Stimulated activated CD4-positive, alpha-beta T cell treated with anti-CD3 and anti-CD28 coated beads, Interleukin-12 subunit alpha, Interleukin-12 subunit beta, amount 100 ng/mL, for 48 hours (primary cell): ENCODE measurements at regions not wholly inside any gene's neighbourhood (a gene's known extent, or its start where the extent isn't known, plus 50 kb on each side); places are given as distances from the start of the nearest gene placed in this dataset.

Source experiments
- DNase-seq, 3 donors: peaks; one replicate each; pipeline ENCODE4 v3.0.0-alpha.2; 2020; ENCODE audit warnings: low read depth in 2 of 3, low spot score in 1 of 3

- DNase-seq = no peak
Measured at GRCh38 chr1:56168176-56168575, 411.2 kb downstream of the PLPP3 start.

GRCh38 chr1:56167596-56167995 is 411.8 kb downstream of the PLPP3 start:
- DNase-seq = no peak

GRCh38 chr1:56160773-56161315 is 418.5 kb downstream of the PLPP3 start:
- no peak for DNase-seq

- no peak for DNase-seq
Measured at GRCh38 chr1:56156971-56157876, 422.1 kb downstream of the PLPP3 start.

- DNase-seq = no peak
Measured at GRCh38 chr1:56153276-56153675, 426.1 kb downstream of the PLPP3 start.

- DNase-seq = no peak
Measured at GRCh38 chr1:56152635-56153034, 426.7 kb downstream of the PLPP3 start.

- DNase-seq = no peak
Measured at GRCh38 chr1:56151402-56151801, 428.0 kb downstream of the PLPP3 start.

- DNase-seq = no peak
Measured at GRCh38 chr1:56150441-56151215, 428.7 kb downstream of the PLPP3 start.

- no peak for DNase-seq
Measured at GRCh38 chr1:56149761-56150160, 429.6 kb downstream of the PLPP3 start.

GRCh38 chr1:56148326-56149193 is 430.8 kb downstream of the PLPP3 start:
- DNase-seq = no peak

- DNase-seq = no peak
Measured at GRCh38 chr1:56147459-56147858, 431.9 kb downstream of the PLPP3 start.

GRCh38 chr1:56147034-56147433 is 432.3 kb downstream of the PLPP3 start:
- no peak for DNase-seq

- no peak for DNase-seq
Measured at GRCh38 chr1:56146449-56146848, 432.9 kb downstream of the PLPP3 start.

GRCh38 chr1:56145581-56145980 is 433.8 kb downstream of the PLPP3 start:
- DNase-seq = no peak

GRCh38 chr1:56142301-56142700 is 437.1 kb downstream of the PLPP3 start:
- no peak for DNase-seq

- DNase-seq = no peak
Measured at GRCh38 chr1:56139836-56140235, 439.5 kb downstream of the PLPP3 start.

- no peak for DNase-seq
Measured at GRCh38 chr1:56137521-56138505, 441.6 kb downstream of the PLPP3 start.

GRCh38 chr1:56137090-56137489 is 442.3 kb downstream of the PLPP3 start:
- no peak for DNase-seq

- DNase-seq = no peak
Measured at GRCh38 chr1:56135864-56136147, 443.6 kb downstream of the PLPP3 start.
